ENCODE measurements at regions not wholly inside any gene's neighbourhood (a gene's known extent, or its start where the extent isn't known, plus 50 kb on each side); places are given as distances from the start of the nearest gene placed in this dataset.

GRCh38 chr3:102079809-102080197 lies 230.5 kb downstream of the NFKBIZ start:
- ChIA-PET CTCF (no interaction called here), POLR2A (no interaction called here)
- no peak for TF ChIP-seq CTBP1 (IDR thresholded peaks at IDR 0.05; ENCODE audit: borderline replicate concordance)
- no peak for TF ChIP-seq FOXA1 (IDR thresholded peaks at IDR 0.05)
- TF ChIP-seq SP1 (IDR thresholded peaks at IDR 0.05): no peak
- no peak for TF ChIP-seq LEF1 (IDR thresholded peaks at IDR 0.05; ENCODE audit: borderline replicate concordance)
- no peak for TF ChIP-seq FOXM1 (IDR thresholded peaks at IDR 0.05; ENCODE audit: borderline replicate concordance)
- no peak for TF ChIP-seq ZNF384 (IDR thresholded peaks at IDR 0.05)
- TF ChIP-seq TARDBP (IDR thresholded peaks at IDR 0.05): no peak
- TF ChIP-seq ELF4 (IDR thresholded peaks at IDR 0.05): no peak
- TF ChIP-seq L3MBTL2 (conservative IDR thresholded peaks at IDR 0.05): no peak
- no peak for TF ChIP-seq BHLHE40 (IDR thresholded peaks at IDR 0.05; ENCODE audit: borderline replicate concordance)
- TF ChIP-seq SUZ12 (IDR thresholded peaks at IDR 0.05): no peak
- TF ChIP-seq PKNOX1 (IDR thresholded peaks at IDR 0.05): no peak
- no peak for TF ChIP-seq NFRKB (IDR thresholded peaks at IDR 0.05)
- no peak for TF ChIP-seq FOXK2 (IDR thresholded peaks at IDR 0.05)
- no peak for TF ChIP-seq ARNT (IDR thresholded peaks at IDR 0.05)
- no peak for DNase-seq (ENCODE audit: extremely low spot score)

DNA sequence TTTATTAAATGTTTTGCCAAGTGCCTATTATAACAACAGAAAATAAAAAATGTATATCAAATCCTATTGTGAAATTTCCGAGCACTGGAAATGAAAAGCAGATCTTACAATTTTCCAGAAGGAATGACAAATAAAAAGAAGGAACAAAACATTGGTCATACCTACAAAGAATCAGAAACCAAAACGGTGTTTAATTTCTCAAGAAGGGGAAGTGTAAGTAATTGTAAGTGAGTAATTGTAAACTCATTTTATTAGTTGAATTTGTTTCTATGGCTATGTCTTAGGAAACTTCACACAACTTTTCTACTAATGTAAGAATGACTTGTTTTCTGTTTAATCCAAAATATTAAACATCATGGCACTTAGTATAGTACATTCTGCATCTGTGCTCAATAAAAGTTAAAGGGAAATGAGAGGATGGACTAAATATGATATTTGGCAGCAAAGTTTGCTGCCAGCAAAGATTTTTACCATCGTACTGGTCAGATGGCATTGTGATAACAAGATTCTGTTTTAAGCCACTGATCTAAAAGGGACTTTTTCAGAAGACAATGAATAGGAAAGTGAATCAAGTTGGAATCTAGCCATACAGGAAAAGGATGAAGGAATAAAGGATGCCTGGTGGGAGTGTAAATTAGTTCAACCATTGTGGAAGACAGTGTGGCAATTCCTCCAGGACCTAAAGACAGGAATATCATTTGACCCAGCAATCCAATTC lies 232.4 kb downstream of the NFKBIZ start:
- POLR2A ChIA-PET: no interaction called here
- DNase-seq (ENCODE audit: extremely low spot score): no peak
- CTCF ChIA-PET: no interaction called here
- TF ChIP-seq SP1 (IDR thresholded peaks at IDR 0.05): no peak
- TF ChIP-seq ELF4 (IDR thresholded peaks at IDR 0.05): no peak
- TF ChIP-seq NFRKB (IDR thresholded peaks at IDR 0.05): no peak
- no peak for TF ChIP-seq ZNF384 (IDR thresholded peaks at IDR 0.05)
- TF ChIP-seq FOXM1 (IDR thresholded peaks at IDR 0.05; ENCODE audit: borderline replicate concordance): no peak
- TF ChIP-seq TARDBP (IDR thresholded peaks at IDR 0.05): no peak
- TF ChIP-seq LEF1 (IDR thresholded peaks at IDR 0.05; ENCODE audit: borderline replicate concordance): no peak
- TF ChIP-seq BHLHE40 (IDR thresholded peaks at IDR 0.05; ENCODE audit: borderline replicate concordance): no peak
- TF ChIP-seq ARNT (IDR thresholded peaks at IDR 0.05): no peak
- no peak for TF ChIP-seq PKNOX1 (IDR thresholded peaks at IDR 0.05)
- no peak for TF ChIP-seq SUZ12 (IDR thresholded peaks at IDR 0.05)
- no peak for TF ChIP-seq FOXA1 (IDR thresholded peaks at IDR 0.05)

DNA sequence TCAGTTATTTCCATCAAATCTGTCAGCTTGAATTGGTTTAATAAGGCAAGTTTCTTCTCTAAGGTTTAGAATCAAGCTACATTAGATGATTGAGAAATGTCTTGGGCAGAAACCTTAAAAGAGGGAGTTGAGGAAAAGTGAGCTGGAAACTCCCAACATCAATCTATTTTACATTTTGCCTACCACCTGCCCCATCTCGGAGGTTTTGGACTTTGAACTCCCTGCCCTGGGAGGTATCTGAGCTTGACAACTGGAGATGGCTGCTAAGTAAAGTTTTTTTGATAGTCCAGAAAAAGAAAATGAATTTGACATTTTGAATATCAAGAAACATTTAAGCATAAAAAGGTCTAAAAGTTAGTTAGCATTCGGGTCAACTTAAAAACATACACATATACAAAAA lies 234.2 kb downstream of the NFKBIZ start:
- DNase-seq (ENCODE audit: extremely low spot score): no peak
- TF ChIP-seq ARNT (IDR thresholded peaks at IDR 0.05) (no peak), SP1 (IDR thresholded peaks at IDR 0.05) (no peak), TARDBP (IDR thresholded peaks at IDR 0.05) (no peak), NFRKB (IDR thresholded peaks at IDR 0.05) (no peak), ELF4 (IDR thresholded peaks at IDR 0.05) (no peak), LEF1 (IDR thresholded peaks at IDR 0.05; ENCODE audit: borderline replicate concordance) (no peak), FOXK2 (IDR thresholded peaks at IDR 0.05) (no peak), BHLHE40 (IDR thresholded peaks at IDR 0.05; ENCODE audit: borderline replicate concordance) (no peak), SUZ12 (IDR thresholded peaks at IDR 0.05) (no peak)
- POLR2A ChIA-PET: no interaction called here
- CTCF ChIA-PET: interaction anchor here (0.5 to 0.8 kb wide), 3 partner anchors 11 to 182 kb away, joined by 3 to 5 read pairs (median 3); no protein-coding TSS in a partner anchor

DNA sequence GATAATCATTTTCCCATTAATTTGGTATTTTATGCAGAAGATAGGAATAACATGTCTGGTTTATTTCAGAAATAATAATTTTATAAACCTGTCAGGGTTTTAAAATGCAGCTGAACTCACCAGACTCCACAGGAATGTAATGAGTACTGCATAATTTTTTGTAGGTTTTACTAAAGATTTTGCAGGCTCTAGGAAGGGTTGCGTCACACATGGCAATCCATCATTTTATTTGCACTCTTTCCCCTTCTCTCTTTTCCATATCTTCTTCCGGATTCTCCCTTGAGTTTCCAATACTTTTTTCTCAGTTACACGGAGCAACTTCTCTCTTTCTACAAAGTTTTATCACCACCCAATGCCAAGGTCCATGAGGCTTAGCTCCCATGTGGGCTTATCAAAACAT lies 234.7 kb downstream of the NFKBIZ start:
- peak; percentile 66 for TF ChIP-seq PKNOX1 (IDR thresholded peaks at IDR 0.05)
- TF ChIP-seq FOXM1 (IDR thresholded peaks at IDR 0.05; ENCODE audit: borderline replicate concordance): no peak
- POLR2A ChIA-PET: no interaction called here
- CTCF ChIA-PET: interaction anchor here (0.5 to 0.8 kb wide), 2 partner anchors 10 to 141 kb away, joined by 3 read pairs; no protein-coding TSS in a partner anchor
- no peak for DNase-seq (ENCODE audit: extremely low spot score)

DNA sequence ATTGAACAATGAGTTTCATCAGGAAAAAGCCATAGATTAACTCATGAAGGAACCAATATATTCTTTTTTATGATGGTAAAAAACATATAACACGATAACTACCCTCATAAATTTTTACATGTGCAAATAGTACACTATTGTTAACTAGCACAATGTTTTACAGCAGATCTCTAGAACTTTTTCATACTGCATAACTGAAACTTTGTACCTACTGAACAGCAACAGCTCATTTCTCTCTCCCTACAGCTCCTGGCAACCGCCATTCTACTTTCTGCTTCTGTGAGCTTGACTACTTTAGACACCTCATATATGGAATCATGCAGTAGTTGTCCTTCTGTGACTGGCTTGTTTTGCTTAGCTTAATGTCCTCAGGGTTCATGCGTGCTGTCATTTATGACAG lies 235.4 kb downstream of the NFKBIZ start:
- 0 out of 2 replicates have a peak, but pooled peaks have one; percentile 15 for TF ChIP-seq L3MBTL2 (conservative IDR thresholded peaks at IDR 0.05)
- no peak for TF ChIP-seq HDGF (IDR thresholded peaks at IDR 0.05; ENCODE audit: borderline replicate concordance)
- POLR2A ChIA-PET: interaction anchor here (1.5 kb wide), 1 partner anchor 235 kb away, joined by 7 read pairs; the partner anchor contains the start of gene NFKBIZ
- DNase-seq (ENCODE audit: extremely low spot score): no peak
- CTCF ChIA-PET: no interaction called here

DNA sequence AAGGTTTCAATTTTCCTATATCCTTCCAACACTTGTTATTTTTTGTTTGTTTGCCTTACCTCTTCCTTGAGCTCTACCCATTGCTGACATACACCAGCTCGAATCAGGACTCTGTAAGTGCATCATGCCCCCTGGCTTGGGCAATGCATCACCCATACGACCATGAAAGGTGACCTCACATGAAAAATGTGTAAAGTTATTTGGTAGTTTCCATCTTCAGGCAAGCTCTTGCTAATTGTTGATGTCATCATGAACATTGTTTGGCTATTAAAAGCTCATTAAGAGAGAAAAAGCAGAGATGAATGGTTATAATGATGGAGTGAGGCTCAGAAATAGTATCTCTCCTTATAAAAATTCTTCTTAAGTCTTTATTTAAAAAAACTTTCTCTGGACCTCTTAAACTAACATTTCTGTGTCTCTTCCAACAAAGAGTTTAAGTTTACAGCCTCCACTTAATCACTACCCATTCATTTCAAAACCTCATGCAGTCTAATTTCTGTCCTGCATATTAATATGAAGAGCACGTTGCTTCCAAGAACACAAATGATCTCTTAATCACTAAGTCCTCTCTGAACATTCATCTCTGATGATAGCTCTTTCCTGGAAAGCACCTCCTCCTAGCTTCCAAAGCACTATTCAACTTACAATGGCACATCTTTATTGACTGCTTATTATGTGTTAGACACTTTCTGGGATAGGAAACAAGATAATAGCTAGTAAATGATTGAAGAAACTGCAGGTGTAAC lies 236.3 kb downstream of the NFKBIZ start:
- CTCF ChIA-PET: interaction anchor here (0.8 kb wide), 1 partner anchor 140 kb away, joined by 4 read pairs; no protein-coding TSS in a partner anchor
- POLR2A ChIA-PET: interaction anchor here (1.1 to 1.5 kb wide), 2 partner anchors 140 to 236 kb away, joined by 3 to 7 read pairs; partner anchors contain the start of gene NFKBIZ
- DNase-seq (ENCODE audit: extremely low spot score): no peak

More for the DNA sequence above, 236.3 kb downstream of the NFKBIZ start:
- TF ChIP-seq ZNF384 (IDR thresholded peaks at IDR 0.05): no peak
- TF ChIP-seq CTBP1 (IDR thresholded peaks at IDR 0.05; ENCODE audit: borderline replicate concordance): peak; percentile 62; the same call in 1 of the 2 replicates
- peak; percentile 83 for TF ChIP-seq PKNOX1 (IDR thresholded peaks at IDR 0.05)

Measured in HEK293T (cell line).